Endothelial cell (in vitro differentiated cells): ENCODE measurements at regions not wholly inside any gene's neighbourhood (a gene's known extent, or its start where the extent isn't known, plus 50 kb on each side); places are given as distances from the start of the nearest gene placed in this dataset.

Experiments used
- DNase-seq: peaks from one replicate; pipeline ENCODE4 v3.0.0; 2021; ENCODE audit warnings: low spot score
- H3K27ac Mint-ChIP-seq: one replicate; pipeline ENCODE4 v1.8.0; 2021; ENCODE audit warnings: mixed read lengths, inconsistent platforms; ENCODE audit not compliant: unreplicated experiment
- H3K27me3 Mint-ChIP-seq: one replicate; pipeline ENCODE4 v1.8.0; 2021; ENCODE audit warnings: mild to moderate bottlenecking, moderate library complexity, mixed read lengths, inconsistent platforms; ENCODE audit not compliant: unreplicated experiment
- H3K36me3 Mint-ChIP-seq: one replicate; pipeline ENCODE4 v1.8.0; 2021; ENCODE audit warnings: mild to moderate bottlenecking, low read depth, mixed read lengths, inconsistent platforms; ENCODE audit not compliant: unreplicated experiment
- H3K4me1 Mint-ChIP-seq: one replicate; pipeline ENCODE4 v1.8.0; 2021; ENCODE audit warnings: mild to moderate bottlenecking, mixed read lengths, inconsistent platforms; ENCODE audit not compliant: unreplicated experiment
- H3K4me3 Mint-ChIP-seq: one replicate; pipeline ENCODE4 v1.8.0; 2021; ENCODE audit warnings: mild to moderate bottlenecking, mixed read lengths, inconsistent platforms; ENCODE audit not compliant: unreplicated experiment
- H3K9me3 Mint-ChIP-seq: one replicate; pipeline ENCODE4 v1.8.0; 2021; ENCODE audit warnings: mixed read lengths, inconsistent platforms; ENCODE audit not compliant: unreplicated experiment
- CTCF ChIP-seq: fragments of 200-600 bp; sonication (generic); IDR thresholded peaks from one replicate; pipeline ENCODE4 v1.5.0; 2021; ENCODE audit warnings: antibody characterized with exemption; ENCODE audit not compliant: unreplicated experiment

DNA sequence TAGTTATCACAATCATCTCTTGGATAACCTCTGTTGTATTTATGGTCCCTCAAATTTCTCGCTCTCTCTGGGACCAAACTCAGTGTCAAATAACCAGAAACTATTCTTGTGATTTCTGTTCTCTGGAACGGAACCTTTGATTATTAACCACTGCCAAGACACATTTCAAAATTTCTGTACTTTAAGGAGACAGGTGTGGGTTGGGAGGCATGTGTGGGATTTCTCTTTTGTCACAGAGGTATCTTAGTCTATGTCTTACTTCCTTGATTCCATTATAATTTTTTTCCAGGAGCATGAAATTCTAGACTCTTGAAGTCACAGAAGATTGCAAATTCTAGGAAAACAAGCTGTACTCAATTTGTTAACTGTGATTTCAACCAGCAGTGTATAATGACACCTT lies 919.0 kb upstream of the B3GALT2 start:
- no peaks in the 10 kb centered on the region for H3K9me3 Mint-ChIP-seq
- TF ChIP-seq CTCF: no peak
- no peaks in the 10 kb centered on the region for H3K4me1 Mint-ChIP-seq
- no peak overlapping the region for H3K4me3 Mint-ChIP-seq
- H3K27me3 Mint-ChIP-seq: peaks cover 3% of the 10 kb centered on the region
- no peak overlapping the region for H3K27ac Mint-ChIP-seq
- H3K36me3 Mint-ChIP-seq: no peaks in the 10 kb centered on the region
- DNase-seq: no peak

- no peak for TF ChIP-seq CTCF
- peaks cover 3% of the 10 kb centered on the region for H3K27me3 Mint-ChIP-seq
- no peak for DNase-seq
- no peak overlapping the region for H3K4me3 Mint-ChIP-seq
- no peaks in the 10 kb centered on the region for H3K36me3 Mint-ChIP-seq
- H3K27ac Mint-ChIP-seq: no peak overlapping the region
- H3K4me1 Mint-ChIP-seq: no peaks in the 10 kb centered on the region
- H3K9me3 Mint-ChIP-seq: no peaks in the 10 kb centered on the region
Observed at GRCh38 chr1:194104247-194104844, 917.9 kb upstream of the B3GALT2 start.

DNA sequence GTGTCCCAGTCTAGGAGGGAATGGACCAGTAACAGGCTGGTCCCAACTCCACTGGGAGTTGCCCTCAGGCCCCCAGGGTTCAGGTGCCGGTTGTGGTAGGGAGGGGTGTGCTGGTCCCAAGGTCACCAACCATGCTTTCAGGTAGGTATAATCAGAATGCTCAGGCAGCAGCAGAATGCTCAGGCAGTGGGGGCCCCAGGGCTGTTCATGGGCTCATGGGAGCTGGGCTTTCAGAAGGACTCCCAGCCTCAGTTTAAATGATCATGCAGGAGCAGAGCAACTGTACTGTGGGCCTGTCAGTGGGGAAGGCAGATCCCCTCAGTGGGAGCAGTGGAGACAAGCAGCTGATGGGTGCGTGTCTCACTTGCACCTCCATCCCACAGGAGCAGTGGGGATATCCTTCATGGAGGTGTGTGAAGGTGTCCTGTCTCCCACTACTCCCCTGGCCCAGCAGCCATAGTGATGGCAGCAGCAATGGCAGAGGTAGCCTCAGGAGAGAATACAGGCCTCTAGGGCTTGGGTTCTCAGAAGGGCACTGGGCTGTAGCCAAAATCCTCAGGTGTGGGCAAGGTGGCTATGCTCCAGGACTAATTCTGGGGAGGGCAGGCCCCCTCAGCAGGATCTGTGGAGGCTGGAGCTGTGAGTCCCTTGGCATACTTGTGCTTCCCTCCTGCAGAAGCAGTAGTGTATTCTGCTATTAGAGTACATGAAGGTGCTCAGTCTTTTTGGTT lies 917.3 kb upstream of the B3GALT2 start:
- no peaks in the 10 kb centered on the region for H3K4me1 Mint-ChIP-seq
- no peak overlapping the region for H3K27ac Mint-ChIP-seq
- peaks cover 3% of the 10 kb centered on the region for H3K27me3 Mint-ChIP-seq
- no peak for TF ChIP-seq CTCF
- H3K36me3 Mint-ChIP-seq: no peaks in the 10 kb centered on the region
- no peak for DNase-seq
- H3K4me3 Mint-ChIP-seq: no peak overlapping the region
- no peaks in the 10 kb centered on the region for H3K9me3 Mint-ChIP-seq

- no peak overlapping the region for H3K4me3 Mint-ChIP-seq
- H3K4me1 Mint-ChIP-seq: no peaks in the 10 kb centered on the region
- H3K27ac Mint-ChIP-seq: no peak overlapping the region
- no peak for DNase-seq
- no peaks in the 10 kb centered on the region for H3K9me3 Mint-ChIP-seq
- H3K36me3 Mint-ChIP-seq: no peaks in the 10 kb centered on the region
- TF ChIP-seq CTCF: no peak
- H3K27me3 Mint-ChIP-seq: peaks cover 3% of the 10 kb centered on the region
Observed at GRCh38 chr1:194103101-194103500, 916.7 kb upstream of the B3GALT2 start.

GRCh38 chr1:194102607-194103006 lies 916.2 kb upstream of the B3GALT2 start:
- no peak overlapping the region for H3K4me3 Mint-ChIP-seq
- no peak for TF ChIP-seq CTCF
- no peaks in the 10 kb centered on the region for H3K36me3 Mint-ChIP-seq
- H3K9me3 Mint-ChIP-seq: no peaks in the 10 kb centered on the region
- peaks cover 3% of the 10 kb centered on the region for H3K27me3 Mint-ChIP-seq
- DNase-seq: no peak
- no peaks in the 10 kb centered on the region for H3K4me1 Mint-ChIP-seq
- no peak overlapping the region for H3K27ac Mint-ChIP-seq
